ENCODE measurements at regions not wholly inside any gene's neighbourhood (a gene's known extent, or its start where the extent isn't known, plus 50 kb on each side); places are given as distances from the start of the nearest gene placed in this dataset.

GRCh38 chr1:87928623-87929022 lies 599.9 kb downstream of the LMO4 start:
- TF ChIP-seq CTCF (IDR thresholded peaks at IDR 0.05) = no peak
- no peak for TF ChIP-seq POLR2AphosphoS5 (IDR thresholded peaks at IDR 0.05; ENCODE audit: low read depth, low read length)

All from Panc1 (cell line).